HUES6 (cell line): ENCODE measurements at regions not wholly inside any gene's neighbourhood (a gene's known extent, or its start where the extent isn't known, plus 50 kb on each side); places are given as distances from the start of the nearest gene placed in this dataset.

Experiments used
- H3K27ac ChIP-seq: 2 replicates; pipeline ENCODE4 v1.7.0; 2013; ENCODE audit warnings: low read depth, mild to moderate bottlenecking, low read length, inconsistent platforms
- H3K27me3 ChIP-seq: 2 replicates; pipeline ENCODE4 v1.6.1; 2013; ENCODE audit warnings: low read length; ENCODE audit not compliant: control insufficient read depth, insufficient read depth
- H3K36me3 ChIP-seq: 2 replicates; pipeline ENCODE4 v1.6.1; 2013; ENCODE audit warnings: low read length; ENCODE audit not compliant: control insufficient read depth, insufficient read depth
- H3K4me1 ChIP-seq: 2 replicates; pipeline ENCODE4 v1.6.1; 2013; ENCODE audit warnings: low read length; ENCODE audit not compliant: control insufficient read depth, insufficient read depth
- H3K4me3 ChIP-seq: 2 replicates; pipeline ENCODE4 v1.5.1; 2013; ENCODE audit warnings: low read depth, low read length
- H3K9ac ChIP-seq: one replicate; pipeline ENCODE4 v1.6.1; 2013; ENCODE audit warnings: mild to moderate bottlenecking, low read length
- H3K9me3 ChIP-seq: 2 replicates; pipeline ENCODE4 v1.6.1; 2013; ENCODE audit warnings: low read depth, low read length; ENCODE audit not compliant: control insufficient read depth, insufficient read depth

GRCh38 chr22:47292546-47293320 lies 530.3 kb downstream of the TBC1D22A start:
- Histone ChIP-seq H3K9ac (no peak overlapping the region), H3K9me3 (peaks cover 92% of the 10 kb centered on the region; the same call in 1 of the 2 replicates), H3K4me3 (no peak overlapping the region), H3K27me3 (no peaks in the 10 kb centered on the region), H3K27ac (no peak overlapping the region), H3K4me1 (no peaks in the 10 kb centered on the region), H3K36me3 (no peaks in the 10 kb centered on the region)

GRCh38 chr22:47291565-47292495 lies 529.4 kb downstream of the TBC1D22A start:
- Histone ChIP-seq H3K36me3 (no peaks in the 10 kb centered on the region), H3K9ac (no peak overlapping the region), H3K27me3 (no peaks in the 10 kb centered on the region), H3K27ac (no peak overlapping the region), H3K9me3 (peaks cover 90% of the 10 kb centered on the region; the same call in 1 of the 2 replicates), H3K4me3 (no peak overlapping the region), H3K4me1 (no peaks in the 10 kb centered on the region)

GRCh38 chr22:47290706-47291430 lies 528.4 kb downstream of the TBC1D22A start:
- Histone ChIP-seq H3K9me3 (peaks cover 91% of the 10 kb centered on the region; the same call in 1 of the 2 replicates), H3K4me1 (no peaks in the 10 kb centered on the region), H3K36me3 (no peaks in the 10 kb centered on the region), H3K9ac (no peak overlapping the region), H3K27me3 (no peaks in the 10 kb centered on the region), H3K27ac (no peak overlapping the region), H3K4me3 (no peak overlapping the region)

- Histone ChIP-seq H3K9me3 (peaks cover 89% of the 10 kb centered on the region; the same call in 1 of the 2 replicates), H3K4me1 (no peaks in the 10 kb centered on the region), H3K4me3 (no peak overlapping the region), H3K27ac (no peak overlapping the region), H3K9ac (no peak overlapping the region), H3K27me3 (no peaks in the 10 kb centered on the region), H3K36me3 (no peaks in the 10 kb centered on the region)
These were observed 527.0 kb downstream of the TBC1D22A start for GRCh38 chr22:47289336-47289985.

GRCh38 chr22:47288680-47289079 lies 526.2 kb downstream of the TBC1D22A start:
- H3K27me3 ChIP-seq: no peaks in the 10 kb centered on the region
- no peaks in the 10 kb centered on the region for H3K36me3 ChIP-seq
- H3K9me3 ChIP-seq: peaks cover 89% of the 10 kb centered on the region; the same call in 1 of the 2 replicates
- no peak overlapping the region for H3K27ac ChIP-seq
- H3K4me3 ChIP-seq: no peak overlapping the region
- H3K9ac ChIP-seq: no peak overlapping the region
- no peaks in the 10 kb centered on the region for H3K4me1 ChIP-seq

GRCh38 chr22:47287516-47287915 lies 525.1 kb downstream of the TBC1D22A start:
- Histone ChIP-seq H3K27me3 (no peaks in the 10 kb centered on the region), H3K9ac (no peak overlapping the region), H3K4me3 (no peak overlapping the region), H3K9me3 (peaks cover 86% of the 10 kb centered on the region; the same call in 1 of the 2 replicates), H3K36me3 (no peaks in the 10 kb centered on the region), H3K4me1 (no peaks in the 10 kb centered on the region), H3K27ac (no peak overlapping the region)

- Histone ChIP-seq H3K4me3 (no peak overlapping the region), H3K9ac (no peak overlapping the region), H3K9me3 (peaks cover 86% of the 10 kb centered on the region; the same call in 1 of the 2 replicates), H3K4me1 (no peaks in the 10 kb centered on the region), H3K36me3 (no peaks in the 10 kb centered on the region), H3K27me3 (no peaks in the 10 kb centered on the region), H3K27ac (no peak overlapping the region)
These were observed 524.1 kb downstream of the TBC1D22A start for GRCh38 chr22:47286590-47286989.

- H3K9ac ChIP-seq: no peak overlapping the region
- H3K36me3 ChIP-seq: no peaks in the 10 kb centered on the region
- no peak overlapping the region for H3K27ac ChIP-seq
- H3K9me3 ChIP-seq: peaks cover 86% of the 10 kb centered on the region; the same call in 1 of the 2 replicates
- no peaks in the 10 kb centered on the region; the same call in 1 of the 2 replicates for H3K4me1 ChIP-seq
- H3K4me3 ChIP-seq: no peak overlapping the region
- no peaks in the 10 kb centered on the region for H3K27me3 ChIP-seq
These were observed 523.5 kb downstream of the TBC1D22A start for GRCh38 chr22:47285981-47286380.

- Histone ChIP-seq H3K4me1 (no peaks in the 10 kb centered on the region; the same call in 1 of the 2 replicates), H3K9ac (no peak overlapping the region), H3K9me3 (peaks cover 87% of the 10 kb centered on the region; the same call in 1 of the 2 replicates), H3K27ac (no peak overlapping the region), H3K36me3 (no peaks in the 10 kb centered on the region), H3K27me3 (no peaks in the 10 kb centered on the region), H3K4me3 (no peak overlapping the region)
These were observed 522.4 kb downstream of the TBC1D22A start for GRCh38 chr22:47284822-47285221.

- H3K9ac ChIP-seq: no peak overlapping the region
- H3K36me3 ChIP-seq: no peaks in the 10 kb centered on the region
- H3K27me3 ChIP-seq: no peaks in the 10 kb centered on the region
- peaks cover 85% of the 10 kb centered on the region; the same call in 1 of the 2 replicates for H3K9me3 ChIP-seq
- H3K4me3 ChIP-seq: no peak overlapping the region
- no peaks in the 10 kb centered on the region; the same call in 1 of the 2 replicates for H3K4me1 ChIP-seq
- no peak overlapping the region for H3K27ac ChIP-seq
These were observed 521.9 kb downstream of the TBC1D22A start for GRCh38 chr22:47284360-47284759.
